ENCODE measurements at regions not wholly inside any gene's neighbourhood (a gene's known extent, or its start where the extent isn't known, plus 50 kb on each side); places are given as distances from the start of the nearest gene placed in this dataset.
"Not testable (repeated sequence)": the region's sequence is repeated elsewhere in the genome, so short reads cannot be mapped to it uniquely, and the experiment has no call there.

DNA sequence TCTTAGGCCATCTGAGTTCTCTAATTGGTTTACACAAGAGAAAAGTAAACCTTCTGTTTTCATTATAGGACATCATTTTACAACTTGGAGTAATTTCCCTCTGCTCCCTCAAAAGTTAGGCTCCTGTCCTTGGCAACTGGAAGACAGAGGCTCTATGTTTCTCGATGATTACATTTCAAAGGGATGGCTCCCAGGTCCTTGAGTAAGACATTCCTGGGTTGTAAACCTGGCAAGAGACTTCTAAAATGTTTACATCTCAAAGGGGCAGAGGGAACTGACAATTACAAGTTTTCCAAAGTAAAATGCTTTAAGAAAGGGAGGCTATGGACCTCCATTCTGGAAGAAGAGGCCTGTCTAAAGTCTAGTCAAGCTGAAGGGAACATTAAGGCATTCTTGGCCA lies 268.3 kb upstream of the REG3G start:
- Mint-ChIP-seq H3K27ac (no peak overlapping the region), H3K27me3 (ENCODE audit: low read depth) (no peaks in the 10 kb centered on the region), H3K9me3 (ENCODE audit: insufficient read depth) (peaks cover 27% of the 10 kb centered on the region), H3K4me1 (ENCODE audit: low read depth) (no peaks in the 10 kb centered on the region), H3K4me3 (no peak overlapping the region), H3K36me3 (ENCODE audit: low read depth) (no peaks in the 10 kb centered on the region)
- DNase-seq (no peak), ATAC-seq (no peak)
- CTCF ChIA-PET: no interaction called here
- POLR2A ChIA-PET: no interaction called here

DNA sequence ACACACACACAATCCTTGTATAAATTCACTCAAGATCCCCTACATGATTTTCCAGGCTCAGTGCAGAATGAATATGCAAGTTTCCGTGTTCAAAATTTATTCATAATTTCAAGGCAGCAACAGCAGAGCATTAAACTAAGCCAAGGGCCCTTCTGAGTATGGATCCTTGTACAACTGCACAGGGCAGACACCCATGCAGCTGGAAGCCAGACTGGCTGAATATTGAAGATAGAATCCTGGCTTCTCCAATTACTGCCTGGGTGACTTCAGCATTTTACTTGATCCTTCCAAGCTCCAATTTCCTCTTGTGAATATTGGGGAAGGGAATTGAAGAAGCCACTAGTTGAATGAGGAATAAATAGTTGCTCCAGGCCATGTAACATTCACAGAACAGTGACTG lies 267.9 kb upstream of the REG3G start:
- H3K4me1 Mint-ChIP-seq (ENCODE audit: low read depth): no peaks in the 10 kb centered on the region
- no peak overlapping the region for H3K4me3 Mint-ChIP-seq
- ChIA-PET CTCF (no interaction called here), POLR2A (no interaction called here)
- DNase-seq (no peak), ATAC-seq (no peak)
- no peaks in the 10 kb centered on the region for H3K27me3 Mint-ChIP-seq (ENCODE audit: low read depth)
- peaks cover 29% of the 10 kb centered on the region for H3K9me3 Mint-ChIP-seq (ENCODE audit: insufficient read depth)
- H3K27ac Mint-ChIP-seq: no peak overlapping the region
- no peaks in the 10 kb centered on the region for H3K36me3 Mint-ChIP-seq (ENCODE audit: low read depth)

DNA sequence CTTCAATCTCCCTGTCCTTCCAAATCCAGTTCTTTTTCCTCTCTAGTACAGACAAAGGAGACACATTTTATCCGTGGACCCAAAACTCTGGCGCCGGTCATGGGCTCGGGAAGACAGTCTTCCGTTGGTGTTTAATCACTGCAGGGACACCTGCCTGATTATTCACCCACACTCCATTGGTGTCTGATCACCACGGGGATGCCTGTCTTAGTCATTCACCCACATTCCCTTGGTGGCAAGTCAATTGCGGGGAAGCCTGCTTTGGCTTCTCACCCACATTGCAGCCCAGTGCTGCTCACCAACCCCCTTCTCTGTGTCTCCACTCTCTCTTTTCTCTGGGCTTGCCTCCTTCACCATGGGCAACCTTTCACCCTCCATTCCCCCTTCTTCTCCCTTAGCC lies 266.7 kb upstream of the REG3G start:
- POLR2A ChIA-PET; H3K4me1 Mint-ChIP-seq (ENCODE audit: low read depth); H3K27me3 Mint-ChIP-seq (ENCODE audit: low read depth); H3K27ac Mint-ChIP-seq; H3K4me3 Mint-ChIP-seq; CTCF ChIA-PET; H3K36me3 Mint-ChIP-seq (ENCODE audit: low read depth); ATAC-seq; DNase-seq: not testable (repeated sequence)
- peaks cover 32% of the 10 kb centered on the region for H3K9me3 Mint-ChIP-seq (ENCODE audit: insufficient read depth)

DNA sequence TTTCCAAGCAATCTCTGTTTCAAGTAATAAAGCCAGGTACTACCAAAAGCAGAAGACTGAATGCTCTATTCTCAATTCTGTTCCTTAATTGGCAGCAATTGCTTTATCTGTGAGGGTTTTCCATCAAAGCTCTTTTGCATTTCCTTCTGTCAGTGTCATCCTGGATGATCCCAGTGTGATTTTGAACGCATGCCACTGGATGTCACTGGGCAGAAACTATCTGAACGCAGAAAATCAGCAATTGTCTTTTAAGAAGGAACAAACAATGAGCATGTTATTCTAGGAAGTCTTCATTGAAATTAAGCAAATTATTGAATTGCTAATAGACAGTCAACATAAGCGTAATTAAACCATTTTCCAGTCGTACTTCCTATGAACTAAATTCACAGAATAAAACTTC lies 259.0 kb upstream of the REG3G start:
- Mint-ChIP-seq H3K4me3 (no peak overlapping the region), H3K9me3 (ENCODE audit: insufficient read depth) (peaks cover 21% of the 10 kb centered on the region), H3K27ac (no peak overlapping the region), H3K4me1 (ENCODE audit: low read depth) (no peaks in the 10 kb centered on the region), H3K36me3 (ENCODE audit: low read depth) (no peaks in the 10 kb centered on the region), H3K27me3 (ENCODE audit: low read depth) (no peaks in the 10 kb centered on the region)
- ChIA-PET CTCF (no interaction called here), POLR2A (no interaction called here)
- no peak for DNase-seq
- ATAC-seq: no peak

DNA sequence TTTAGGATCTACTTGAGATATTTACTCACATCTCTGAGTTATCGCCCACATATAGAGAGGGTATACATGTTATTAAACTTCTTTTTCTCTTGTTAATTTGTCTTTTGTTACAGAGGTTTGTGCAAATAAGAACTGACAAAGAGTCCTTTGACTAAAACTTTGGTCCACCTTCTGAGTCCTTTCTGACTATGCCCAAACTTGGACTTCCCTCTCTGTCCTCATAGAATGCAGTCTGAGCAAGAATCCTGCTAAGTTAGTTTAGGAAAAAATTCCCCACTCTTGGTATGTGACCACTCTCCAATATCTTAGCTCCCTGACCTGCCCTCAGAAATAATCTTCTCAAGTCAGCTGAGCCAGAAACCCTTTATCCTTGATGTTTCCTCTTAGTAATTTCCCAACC lies 257.5 kb upstream of the REG3G start:
- no peaks in the 10 kb centered on the region for H3K4me1 Mint-ChIP-seq (ENCODE audit: low read depth)
- H3K27me3 Mint-ChIP-seq (ENCODE audit: low read depth): no peaks in the 10 kb centered on the region
- no peak overlapping the region for H3K4me3 Mint-ChIP-seq
- no peak overlapping the region for H3K27ac Mint-ChIP-seq
- no peak for ATAC-seq
- ChIA-PET CTCF (no interaction called here), POLR2A (interaction anchor here (0.6 kb wide), 1 partner anchor 972 kb away, joined by 6 read pairs; no protein-coding TSS in a partner anchor)
- H3K9me3 Mint-ChIP-seq (ENCODE audit: insufficient read depth): peaks cover 16% of the 10 kb centered on the region
- no peaks in the 10 kb centered on the region for H3K36me3 Mint-ChIP-seq (ENCODE audit: low read depth)
- DNase-seq: no peak

DNA sequence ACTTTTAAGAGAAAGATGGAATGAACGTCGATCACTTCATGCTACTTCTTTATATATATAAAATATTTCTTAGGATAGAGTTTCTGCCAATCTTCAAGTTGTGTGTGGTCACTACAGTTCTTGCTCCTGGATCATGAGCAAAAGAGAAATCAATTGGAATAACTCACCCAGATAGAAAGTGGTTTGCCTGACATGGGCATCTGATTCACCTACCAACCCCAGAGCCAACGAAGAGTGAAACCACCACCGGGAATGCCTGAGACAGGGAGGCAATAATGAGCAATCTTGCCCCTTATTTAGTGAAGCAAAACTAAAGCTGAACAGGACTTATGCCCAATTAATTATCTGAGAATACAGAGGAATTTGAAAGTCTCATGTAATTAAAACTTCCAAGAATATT lies 250.2 kb upstream of the REG3G start:
- DNase-seq (no peak), ATAC-seq (no peak)
- Mint-ChIP-seq H3K36me3 (ENCODE audit: low read depth) (no peaks in the 10 kb centered on the region), H3K27me3 (ENCODE audit: low read depth) (no peaks in the 10 kb centered on the region), H3K4me1 (ENCODE audit: low read depth) (no peaks in the 10 kb centered on the region), H3K9me3 (ENCODE audit: insufficient read depth) (peaks cover 15% of the 10 kb centered on the region), H3K27ac (no peak overlapping the region), H3K4me3 (no peak overlapping the region)
- ChIA-PET POLR2A (no interaction called here), CTCF (no interaction called here)

DNA sequence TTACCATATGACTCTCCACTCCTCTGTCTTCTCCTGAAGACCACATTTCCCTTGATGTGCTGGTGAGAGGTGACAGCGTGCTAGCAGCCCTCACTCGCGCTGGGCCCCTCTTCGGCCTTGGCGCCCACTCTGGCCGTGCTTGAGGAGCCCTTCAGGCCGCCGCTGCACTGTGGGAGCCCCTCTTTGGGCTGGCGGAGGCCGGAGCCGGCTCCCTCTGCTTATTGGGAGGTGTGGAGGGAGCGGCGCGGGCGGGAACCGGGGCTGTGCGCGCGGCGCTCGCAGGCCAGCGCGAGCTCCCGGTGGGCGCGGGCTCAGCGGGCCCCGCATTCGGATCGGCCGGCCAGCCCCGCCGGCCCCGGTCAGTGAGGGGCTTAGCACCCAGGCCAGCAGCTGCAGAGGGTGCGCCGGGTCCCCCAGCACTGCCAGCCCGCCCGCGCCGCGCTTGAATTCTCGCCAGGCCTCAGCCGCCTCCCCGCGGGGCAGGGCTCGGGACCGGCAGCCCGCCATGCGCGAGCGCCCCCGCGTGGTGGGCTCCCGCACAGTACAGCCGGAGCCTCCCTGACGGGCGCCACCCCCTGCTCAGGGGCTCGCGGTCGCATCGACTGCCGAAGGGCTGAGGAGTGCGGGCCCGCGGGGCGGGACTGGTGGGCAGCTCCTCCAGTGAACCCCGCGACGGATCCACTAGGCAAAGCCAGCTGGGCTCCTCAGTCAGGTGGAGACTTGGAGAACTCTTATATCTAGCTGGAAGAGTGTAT lies 246.6 kb upstream of the REG3G start:
- H3K4me3 Mint-ChIP-seq: no peak overlapping the region
- ATAC-seq (no peak), DNase-seq (no peak)
- no peak overlapping the region for H3K27ac Mint-ChIP-seq
- H3K36me3 Mint-ChIP-seq (ENCODE audit: low read depth): no peaks in the 10 kb centered on the region
- no peaks in the 10 kb centered on the region for H3K4me1 Mint-ChIP-seq (ENCODE audit: low read depth)
- ChIA-PET CTCF (no interaction called here), POLR2A (no interaction called here)
- H3K27me3 Mint-ChIP-seq (ENCODE audit: low read depth): no peaks in the 10 kb centered on the region
- peaks cover 20% of the 10 kb centered on the region for H3K9me3 Mint-ChIP-seq (ENCODE audit: insufficient read depth)

DNA sequence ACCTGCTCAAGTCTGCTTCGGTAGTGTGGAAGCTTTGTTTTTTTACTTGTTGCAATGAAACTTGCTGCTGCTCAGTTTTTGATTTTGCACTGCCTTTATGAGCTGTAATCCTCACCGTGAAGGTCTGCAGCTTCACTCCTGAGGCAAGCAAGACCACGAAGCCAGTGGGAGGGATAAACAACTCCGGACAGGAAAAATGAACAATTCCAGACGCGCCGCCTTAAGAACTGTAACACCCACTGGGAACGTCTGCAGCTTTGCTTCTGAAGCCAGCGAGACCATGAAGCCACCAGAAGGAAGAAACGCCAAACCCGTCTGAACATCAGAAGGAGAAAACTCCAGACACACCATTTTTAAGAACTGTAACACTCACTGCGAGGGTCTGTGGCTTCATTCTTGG lies 245.7 kb upstream of the REG3G start:
- no peaks in the 10 kb centered on the region for H3K4me1 Mint-ChIP-seq (ENCODE audit: low read depth)
- DNase-seq: no peak
- no peaks in the 10 kb centered on the region for H3K36me3 Mint-ChIP-seq (ENCODE audit: low read depth)
- peaks cover 20% of the 10 kb centered on the region for H3K9me3 Mint-ChIP-seq (ENCODE audit: insufficient read depth)
- no peak overlapping the region for H3K4me3 Mint-ChIP-seq
- ChIA-PET CTCF (no interaction called here), POLR2A (no interaction called here)
- ATAC-seq: no peak
- H3K27me3 Mint-ChIP-seq (ENCODE audit: low read depth): no peaks in the 10 kb centered on the region
- no peak overlapping the region for H3K27ac Mint-ChIP-seq

DNA sequence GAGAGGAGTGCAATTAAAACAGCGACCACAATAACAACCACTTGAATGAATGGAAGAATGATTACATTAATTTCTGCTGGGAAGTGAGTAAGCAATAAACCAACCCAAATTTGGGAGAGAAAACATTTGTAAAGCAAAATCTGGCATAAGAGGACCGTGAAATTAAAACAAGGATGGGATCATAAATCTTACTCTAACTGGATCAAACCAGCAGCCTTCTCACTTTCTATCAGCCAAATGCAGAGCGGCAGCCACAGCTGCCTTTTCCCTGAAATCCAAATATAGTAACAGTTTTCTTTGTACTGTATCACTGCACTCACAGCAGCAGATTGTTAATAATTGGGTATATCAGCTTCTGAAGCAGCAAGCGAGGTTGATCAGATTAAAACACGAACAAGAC lies 245.2 kb upstream of the REG3G start:
- CTCF ChIA-PET: no interaction called here
- H3K36me3 Mint-ChIP-seq (ENCODE audit: low read depth): no peaks in the 10 kb centered on the region
- DNase-seq (no peak), ATAC-seq (no peak)
- peaks cover 20% of the 10 kb centered on the region for H3K9me3 Mint-ChIP-seq (ENCODE audit: insufficient read depth)
- POLR2A ChIA-PET: no interaction called here
- no peaks in the 10 kb centered on the region for H3K4me1 Mint-ChIP-seq (ENCODE audit: low read depth)
- H3K27me3 Mint-ChIP-seq (ENCODE audit: low read depth): no peaks in the 10 kb centered on the region
- H3K4me3 Mint-ChIP-seq: no peak overlapping the region
- no peak overlapping the region for H3K27ac Mint-ChIP-seq

DNA sequence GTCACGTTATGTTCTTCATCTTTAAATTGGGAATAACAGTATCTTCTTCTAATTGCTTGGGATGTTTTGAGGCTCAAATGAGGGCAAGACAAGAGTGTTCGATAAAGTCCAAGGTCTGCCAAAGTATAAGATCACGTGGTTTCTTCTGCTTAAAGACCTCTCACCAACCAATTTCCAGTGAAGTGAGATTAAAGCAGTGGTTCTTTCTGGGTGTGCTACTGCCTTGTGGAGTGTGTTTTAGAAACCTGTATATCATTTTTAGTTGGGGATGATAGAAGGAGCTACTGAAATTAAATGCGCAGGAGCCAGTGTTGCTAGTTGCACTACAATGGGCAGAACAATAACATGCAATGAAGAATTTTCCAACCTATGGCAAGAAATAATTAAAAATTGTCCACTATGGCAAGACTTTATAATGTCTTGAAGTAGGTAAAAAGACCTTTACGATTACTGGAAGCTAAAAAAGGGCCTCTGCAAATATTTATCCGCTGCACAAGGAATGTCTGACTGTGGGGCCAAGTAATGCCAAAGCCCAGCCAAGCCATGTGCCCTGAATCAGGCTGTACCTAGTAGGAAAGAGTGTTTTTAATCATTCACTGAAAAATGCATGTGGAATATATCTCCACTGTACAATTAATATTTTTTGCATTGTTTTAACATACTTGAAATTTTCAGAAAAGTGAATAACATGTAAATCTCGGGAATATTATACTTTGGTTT lies 244.5 kb upstream of the REG3G start:
- Mint-ChIP-seq H3K9me3 (ENCODE audit: insufficient read depth) (peaks cover 20% of the 10 kb centered on the region), H3K36me3 (ENCODE audit: low read depth) (no peaks in the 10 kb centered on the region), H3K4me3 (no peak overlapping the region), H3K27me3 (ENCODE audit: low read depth) (no peaks in the 10 kb centered on the region), H3K4me1 (ENCODE audit: low read depth) (no peaks in the 10 kb centered on the region), H3K27ac (no peak overlapping the region)
- POLR2A ChIA-PET: no interaction called here
- ATAC-seq: no peak
- CTCF ChIA-PET: no interaction called here
- no peak for DNase-seq

DNA sequence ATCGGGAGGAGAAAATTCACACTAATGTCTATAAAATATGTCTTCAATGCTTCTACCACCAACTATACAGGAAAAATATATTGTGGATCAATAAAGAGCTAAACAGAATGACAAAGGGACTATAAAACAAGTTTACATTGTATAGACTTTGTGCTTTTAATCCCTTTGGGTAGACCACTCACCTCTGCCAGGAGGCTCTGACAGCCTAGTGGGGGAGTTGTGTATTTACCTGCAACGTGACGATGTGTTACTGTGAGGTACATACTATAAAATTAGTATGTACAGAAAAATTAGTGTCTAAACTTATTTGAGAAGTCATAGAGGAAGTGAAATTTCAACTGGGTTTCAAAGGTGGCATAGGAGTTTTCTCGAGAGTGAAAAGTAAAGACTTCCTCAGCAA lies 243.3 kb upstream of the REG3G start:
- Mint-ChIP-seq H3K36me3 (ENCODE audit: low read depth) (no peaks in the 10 kb centered on the region), H3K4me3 (no peak overlapping the region), H3K9me3 (ENCODE audit: insufficient read depth) (peaks cover 20% of the 10 kb centered on the region), H3K27ac (no peak overlapping the region), H3K4me1 (ENCODE audit: low read depth) (no peaks in the 10 kb centered on the region), H3K27me3 (ENCODE audit: low read depth) (no peaks in the 10 kb centered on the region)
- ChIA-PET POLR2A (no interaction called here), CTCF (no interaction called here)
- ATAC-seq: no peak
- DNase-seq: no peak

DNA sequence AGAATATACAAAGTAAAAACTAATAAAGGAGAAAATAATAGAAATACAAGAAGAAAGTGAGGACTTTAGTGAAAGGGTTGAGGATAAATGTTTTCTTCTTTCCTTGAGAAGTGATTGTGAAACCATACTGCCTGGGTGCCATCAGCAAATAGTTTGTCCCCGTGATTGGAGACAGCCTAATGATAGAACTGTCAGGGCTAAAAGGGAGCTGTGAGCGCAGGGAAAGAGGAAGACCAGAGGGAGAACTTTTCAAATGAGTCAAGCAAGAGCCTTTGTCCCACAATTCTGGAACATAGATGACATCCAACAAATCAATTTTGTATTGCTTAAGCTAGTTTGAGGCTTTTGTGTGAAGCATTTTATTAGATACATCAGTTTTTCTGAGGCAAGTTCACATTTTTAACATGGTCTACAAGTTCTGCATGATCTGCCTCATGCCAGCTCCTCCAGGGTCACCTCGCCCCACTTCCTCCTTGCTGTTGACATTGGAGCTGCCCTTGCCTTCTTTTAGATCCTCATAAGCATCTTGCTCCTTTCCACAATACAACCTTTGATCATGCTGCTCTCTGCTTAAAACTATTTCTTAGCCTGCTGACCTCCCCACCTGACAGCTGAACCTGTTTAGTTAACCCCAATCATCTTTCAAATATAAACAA lies 213.4 kb upstream of the REG3G start:
- no peak for ATAC-seq
- DNase-seq: no peak
- no peaks in the 10 kb centered on the region for H3K27me3 Mint-ChIP-seq (ENCODE audit: low read depth)
- H3K4me3 Mint-ChIP-seq: no peak overlapping the region
- H3K9me3 Mint-ChIP-seq (ENCODE audit: insufficient read depth): no peaks in the 10 kb centered on the region
- no peak overlapping the region for H3K27ac Mint-ChIP-seq
- no peaks in the 10 kb centered on the region for H3K36me3 Mint-ChIP-seq (ENCODE audit: low read depth)
- POLR2A ChIA-PET: no interaction called here
- CTCF ChIA-PET: no interaction called here
- H3K4me1 Mint-ChIP-seq (ENCODE audit: low read depth): no peaks in the 10 kb centered on the region

All from activated CD8-positive, alpha-beta T cell treated with anti-CD3 and anti-CD28 coated beads, Interleukin-2, amount 10 ng/mL, durations not matched to agents 7 days and 5 days (primary cell).